Stimulated activated CD8-positive, alpha-beta memory T cell treated with anti-CD3 and anti-CD28 coated beads, Interleukin-12 subunit alpha, Interleukin-12 subunit beta, amount 100 ng/mL, for 24 hours (primary cell): ENCODE measurements at regions not wholly inside any gene's neighbourhood (a gene's known extent, or its start where the extent isn't known, plus 50 kb on each side); places are given as distances from the start of the nearest gene placed in this dataset.
"Not testable (repeated sequence)": the region's sequence is repeated elsewhere in the genome, so short reads cannot be mapped to it uniquely, and the experiment has no call there.

ENCODE experiments used
- DNase-seq: peaks from one replicate; pipeline ENCODE4 v3.0.0-alpha.2; 2020; ENCODE audit errors: extremely low read depth

- not testable (repeated sequence) for DNase-seq
These were observed 136.4 kb upstream of the AFDN start for GRCh38 chr6:167690167-167690922.

GRCh38 chr6:167690931-167691330, 135.8 kb upstream of the AFDN start:
- no peak for DNase-seq

GRCh38 chr6:167691533-167692312, 135.0 kb upstream of the AFDN start:
- no peak for DNase-seq

- DNase-seq, result not testable (repeated sequence)
These were observed 133.2 kb upstream of the AFDN start for GRCh38 chr6:167693478-167693877.

- no peak for DNase-seq
These were observed 130.9 kb upstream of the AFDN start for GRCh38 chr6:167695831-167696230.

- DNase-seq, result no peak
These were observed 130.4 kb upstream of the AFDN start for GRCh38 chr6:167696296-167696695.

GRCh38 chr6:167697316-167697715, 129.4 kb upstream of the AFDN start:
- DNase-seq, result no peak

- DNase-seq, result no peak
These were observed 128.2 kb upstream of the AFDN start for GRCh38 chr6:167698540-167698939.

- DNase-seq, result peak; percentile 27
These were observed 127.4 kb upstream of the AFDN start for GRCh38 chr6:167699141-167699931.

- no peak for DNase-seq
These were observed 126.5 kb upstream of the AFDN start for GRCh38 chr6:167700199-167700598.

- no peak for DNase-seq
These were observed 125.7 kb upstream of the AFDN start for GRCh38 chr6:167701010-167701409.

- DNase-seq, result no peak
These were observed 124.4 kb upstream of the AFDN start for GRCh38 chr6:167702241-167702827.

GRCh38 chr6:167703347-167703746, 123.4 kb upstream of the AFDN start:
- no peak for DNase-seq

- no peak for DNase-seq
These were observed 122.9 kb upstream of the AFDN start for GRCh38 chr6:167703781-167704180.

- no peak for DNase-seq
These were observed 122.3 kb upstream of the AFDN start for GRCh38 chr6:167704396-167704901.

GRCh38 chr6:167705211-167705750, 121.4 kb upstream of the AFDN start:
- no peak for DNase-seq

GRCh38 chr6:167706313-167707109, 120.2 kb upstream of the AFDN start:
- peak; percentile 44 for DNase-seq

GRCh38 chr6:167707686-167708500, 118.8 kb upstream of the AFDN start:
- no peak for DNase-seq

GRCh38 chr6:167708501-167709094, 118.1 kb upstream of the AFDN start:
- no peak for DNase-seq
